ENCODE measurements at regions not wholly inside any gene's neighbourhood (a gene's known extent, or its start where the extent isn't known, plus 50 kb on each side); places are given as distances from the start of the nearest gene placed in this dataset.

GRCh38 chr12:40156021-40156764, 50.3 kb upstream of the SLC2A13 start:
- Histone ChIP-seq H3K36me3 (replicated peaks in 1 of 2; ENCODE audit: control insufficient read depth in 1 of 2, insufficient read depth in 2 of 2, low read length in 2 of 2) (no peaks in the 10 kb centered on the region), H3K4me3 (replicated peaks in 1 of 3; ENCODE audit: insufficient read depth in 1 of 3, low read depth in 2 of 3, low read length in 3 of 3) (no peak overlapping the region), H3K4me2 (ENCODE audit: low read depth, low read length) (no peak overlapping the region), H2AFZ (ENCODE audit: low read length) (no peak overlapping the region), H3K9me3 (ENCODE audit: low read length) (peaks cover 10% of the 10 kb centered on the region; the same call in 1 of the 2 replicates), H4K20me1 (ENCODE audit: insufficient read depth, low read length) (no peaks in the 10 kb centered on the region), H3K9ac (ENCODE audit: insufficient read depth, low read depth, low read length) (no peak overlapping the region), H3K4me1 (ENCODE audit: insufficient read depth, low read length) (no peaks in the 10 kb centered on the region), H3K27ac (ENCODE audit: extremely low read length, insufficient read depth, low read length) (no peak overlapping the region), H3K27me3 (ENCODE audit: control insufficient read depth in 1 of 2, insufficient read depth in 2 of 2, low read length in 2 of 2) (no peaks in the 10 kb centered on the region; a peak in 1 of 5 replicates), H3K79me2 (ENCODE audit: insufficient read depth, low read length) (no peaks in the 10 kb centered on the region)
- 22% methylated on average over 5 of the region's 5 CpGs for WGBS (ENCODE audit: low lambda C conversion rate)
- in situ Hi-C loops (cut with HindIII; ENCODE audit: extremely low pct_ligation_motif_present, low pct_unique_long_range_greater_than_20kb) (no loop called here), intact Hi-C loops (cut with micrococcal nuclease; ENCODE audit: unreplicated experiment) (no loop called here)
- ChIA-PET CTCF (ENCODE audit: low intra/inter-chr PET ratio, low total read pairs) (no interaction called here), POLR2A (no interaction called here)
- FAIRE-seq: no peak
- TF ChIP-seq ZNF691 (CRISPR knock-in tag; IDR thresholded peaks at IDR 0.05; ENCODE audit: borderline replicate concordance, low read depth): no peak
- TF ChIP-seq, protein P1, sequence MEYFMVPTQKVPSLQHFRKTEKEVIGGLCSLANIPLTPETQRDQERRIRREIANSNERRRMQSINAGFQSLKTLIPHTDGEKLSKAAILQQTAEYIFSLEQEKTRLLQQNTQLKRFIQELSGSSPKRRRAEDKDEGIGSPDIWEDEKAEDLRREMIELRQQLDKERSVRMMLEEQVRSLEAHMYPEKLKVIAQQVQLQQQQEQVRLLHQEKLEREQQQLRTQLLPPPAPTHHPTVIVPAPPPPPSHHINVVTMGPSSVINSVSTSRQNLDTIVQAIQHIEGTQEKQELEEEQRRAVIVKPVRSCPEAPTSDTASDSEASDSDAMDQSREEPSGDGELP (IDR thresholded peaks at IDR 0.05; ENCODE audit: borderline replicate concordance, low read depth): no peak
- no peak for TF ChIP-seq ZNF335 (CRISPR knock-in tag; IDR thresholded peaks at IDR 0.05)
- no peak for TF ChIP-seq CBX1 (IDR thresholded peaks at IDR 0.05; ENCODE audit: low read depth)
- TF ChIP-seq ZNF646 (CRISPR knock-in tag; IDR thresholded peaks at IDR 0.05): no peak
- BruUV-seq (replicated peaks): no TSS peak
- DNase-seq (ENCODE audit: low spot score): no peak
- no peak for ATAC-seq

Measured in HepG2 (cell line).